DOHH2 (cell line): ENCODE measurements at regions not wholly inside any gene's neighbourhood (a gene's known extent, or its start where the extent isn't known, plus 50 kb on each side); places are given as distances from the start of the nearest gene placed in this dataset.
"Not testable (repeated sequence)": the region's sequence is repeated elsewhere in the genome, so short reads cannot be mapped to it uniquely, and the experiment has no call there.

Source experiments
- H3F3A ChIP-seq: fragments of 200-600 bp; sonication (generic), shearing (Covaris generic); 2 replicates; pipeline ENCODE4 v1.6.0; 2016; ENCODE audit warnings: antibody characterized with exemption, mild to moderate bottlenecking; ENCODE audit not compliant: control insufficient read depth, insufficient read depth
- H3K27ac ChIP-seq: fragments of 200-600 bp; sonication (generic); 2 replicates; pipeline ENCODE4 v1.5.1; 2014; ENCODE audit warnings: low read depth, mild to moderate bottlenecking, low read length, moderate library complexity
- H3K27me3 ChIP-seq: fragments of 200-600 bp; sonication (generic); 2 replicates; pipeline ENCODE4 v1.6.1; 2014; ENCODE audit warnings: mild to moderate bottlenecking, low read length, mixed read lengths; ENCODE audit not compliant: control insufficient read depth
- H3K36me3 ChIP-seq: fragments of 200-600 bp; sonication (generic); 2 replicates; pipeline ENCODE4 v1.6.1; 2014; ENCODE audit warnings: mild to moderate bottlenecking, low read length, moderate library complexity, mixed read lengths; ENCODE audit not compliant: control insufficient read depth
- H3K4me1 ChIP-seq: fragments of 200-600 bp; sonication (generic); 2 replicates; pipeline ENCODE4 v1.6.1; 2014; ENCODE audit warnings: mild to moderate bottlenecking, low read length, mixed read lengths; ENCODE audit not compliant: control insufficient read depth
- H3K4me2 ChIP-seq: fragments of 200-600 bp; sonication (generic); 2 replicates; pipeline ENCODE4 v1.6.0; 2014; ENCODE audit warnings: mild to moderate bottlenecking, low read length, moderate library complexity
- H3K4me3 ChIP-seq: fragments of 200-600 bp; sonication (generic); 2 replicates; pipeline ENCODE4 v1.5.1; 2014; ENCODE audit warnings: mild to moderate bottlenecking, low read length, mixed read lengths
- H3K79me2 ChIP-seq: fragments of 200-600 bp; sonication (generic); 2 replicates; pipeline ENCODE4 v1.6.1; 2014; ENCODE audit warnings: mild to moderate bottlenecking, low read length, mixed read lengths; ENCODE audit not compliant: control insufficient read depth
- H3K9me2 ChIP-seq: fragments of 200-600 bp; sonication (generic); replicated peaks from 2 replicates; pipeline ENCODE4 v1.6.1; 2014; ENCODE audit warnings: mild to moderate bottlenecking, low read length, mixed read lengths; ENCODE audit not compliant: control insufficient read depth
- H3K9me3 ChIP-seq: fragments of 200-600 bp; sonication (generic); 2 replicates; pipeline ENCODE4 v1.6.1; 2014; ENCODE audit warnings: antibody characterized with exemption, low read length, mixed read lengths; ENCODE audit not compliant: control insufficient read depth, insufficient read depth
- H4K20me1 ChIP-seq: fragments of 200-600 bp; sonication (generic); 2 replicates; pipeline ENCODE4 v1.6.0; 2014; ENCODE audit warnings: low read depth, mild to moderate bottlenecking, antibody characterized with exemption, low read length, moderate library complexity; ENCODE audit not compliant: control insufficient read depth, insufficient read depth
- EZH2phosphoT487 ChIP-seq: fragments of 200-600 bp; sonication (generic); IDR thresholded peaks from 2 replicates; pipeline ENCODE4 v1.6.1; 2017; ENCODE audit warnings: borderline replicate concordance, mild to moderate bottlenecking, antibody characterized with exemption, low read length, moderate library complexity, mixed read lengths
- TF ChIP-seq, protein P1 (sequence below): fragments of 200-600 bp; sonication (generic); IDR thresholded peaks from one replicate; pipeline ENCODE4 v1.5.1; 2014; ENCODE audit warnings: antibody characterized with exemption, mild to moderate bottlenecking, low read depth, low read length; ENCODE audit not compliant: poor library complexity, severe bottlenecking

- no peaks in the 10 kb centered on the region for H4K20me1 ChIP-seq
- H3K27ac ChIP-seq, result no peak overlapping the region
- no peaks in the 10 kb centered on the region for H3K79me2 ChIP-seq
- H3K4me3 ChIP-seq, result no peak overlapping the region
- TF ChIP-seq EZH2phosphoT487, result no peak
- TF ChIP-seq, protein P1, sequence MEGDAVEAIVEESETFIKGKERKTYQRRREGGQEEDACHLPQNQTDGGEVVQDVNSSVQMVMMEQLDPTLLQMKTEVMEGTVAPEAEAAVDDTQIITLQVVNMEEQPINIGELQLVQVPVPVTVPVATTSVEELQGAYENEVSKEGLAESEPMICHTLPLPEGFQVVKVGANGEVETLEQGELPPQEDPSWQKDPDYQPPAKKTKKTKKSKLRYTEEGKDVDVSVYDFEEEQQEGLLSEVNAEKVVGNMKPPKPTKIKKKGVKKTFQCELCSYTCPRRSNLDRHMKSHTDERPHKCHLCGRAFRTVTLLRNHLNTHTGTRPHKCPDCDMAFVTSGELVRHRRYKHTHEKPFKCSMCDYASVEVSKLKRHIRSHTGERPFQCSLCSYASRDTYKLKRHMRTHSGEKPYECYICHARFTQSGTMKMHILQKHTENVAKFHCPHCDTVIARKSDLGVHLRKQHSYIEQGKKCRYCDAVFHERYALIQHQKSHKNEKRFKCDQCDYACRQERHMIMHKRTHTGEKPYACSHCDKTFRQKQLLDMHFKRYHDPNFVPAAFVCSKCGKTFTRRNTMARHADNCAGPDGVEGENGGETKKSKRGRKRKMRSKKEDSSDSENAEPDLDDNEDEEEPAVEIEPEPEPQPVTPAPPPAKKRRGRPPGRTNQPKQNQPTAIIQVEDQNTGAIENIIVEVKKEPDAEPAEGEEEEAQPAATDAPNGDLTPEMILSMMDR, result no peak
- H3K36me3 ChIP-seq, result no peaks in the 10 kb centered on the region
- H3K9me2 ChIP-seq, result no peaks in the 10 kb centered on the region
- peaks cover 22% of the 10 kb centered on the region; the same call in 1 of the 2 replicates for H3K9me3 ChIP-seq
- no peaks in the 10 kb centered on the region for H3K4me1 ChIP-seq
- H3K4me2 ChIP-seq, result no peak overlapping the region
- H3K27me3 ChIP-seq, result no peaks in the 10 kb centered on the region
- no peaks in the 10 kb centered on the region for H3F3A ChIP-seq
These were observed 891.9 kb upstream of the ZNF722 start for GRCh38 chr7:63106506-63107388.

DNA sequence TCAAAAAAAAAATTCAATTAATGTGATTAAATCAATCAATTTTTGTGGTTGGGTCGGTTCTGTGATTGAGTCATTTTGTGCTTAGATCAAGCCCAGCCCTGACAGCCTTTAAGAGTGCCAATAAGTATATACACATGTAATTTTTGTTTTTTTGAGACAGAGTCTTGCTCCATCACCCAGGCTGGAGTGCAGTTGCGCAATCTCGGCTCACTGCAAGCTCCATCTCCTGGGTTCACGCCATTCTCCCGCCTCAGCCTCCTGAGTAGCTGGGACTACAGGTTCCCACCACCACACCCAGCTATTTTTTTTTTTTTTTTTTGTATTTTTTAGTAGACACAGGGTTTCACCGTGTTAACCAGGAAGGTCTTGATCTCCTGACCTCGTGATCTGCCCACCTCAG lies 887.1 kb upstream of the ZNF722 start:
- not testable (repeated sequence) for H3K27me3 ChIP-seq, H3F3A ChIP-seq, H3K27ac ChIP-seq, H3K4me3 ChIP-seq, H3K9me2 ChIP-seq, H3K4me1 ChIP-seq, H3K36me3 ChIP-seq, H3K79me2 ChIP-seq, H3K4me2 ChIP-seq, H4K20me1 ChIP-seq
- H3K9me3 ChIP-seq, result peaks cover 33% of the 10 kb centered on the region; the same call in 1 of the 2 replicates

DNA sequence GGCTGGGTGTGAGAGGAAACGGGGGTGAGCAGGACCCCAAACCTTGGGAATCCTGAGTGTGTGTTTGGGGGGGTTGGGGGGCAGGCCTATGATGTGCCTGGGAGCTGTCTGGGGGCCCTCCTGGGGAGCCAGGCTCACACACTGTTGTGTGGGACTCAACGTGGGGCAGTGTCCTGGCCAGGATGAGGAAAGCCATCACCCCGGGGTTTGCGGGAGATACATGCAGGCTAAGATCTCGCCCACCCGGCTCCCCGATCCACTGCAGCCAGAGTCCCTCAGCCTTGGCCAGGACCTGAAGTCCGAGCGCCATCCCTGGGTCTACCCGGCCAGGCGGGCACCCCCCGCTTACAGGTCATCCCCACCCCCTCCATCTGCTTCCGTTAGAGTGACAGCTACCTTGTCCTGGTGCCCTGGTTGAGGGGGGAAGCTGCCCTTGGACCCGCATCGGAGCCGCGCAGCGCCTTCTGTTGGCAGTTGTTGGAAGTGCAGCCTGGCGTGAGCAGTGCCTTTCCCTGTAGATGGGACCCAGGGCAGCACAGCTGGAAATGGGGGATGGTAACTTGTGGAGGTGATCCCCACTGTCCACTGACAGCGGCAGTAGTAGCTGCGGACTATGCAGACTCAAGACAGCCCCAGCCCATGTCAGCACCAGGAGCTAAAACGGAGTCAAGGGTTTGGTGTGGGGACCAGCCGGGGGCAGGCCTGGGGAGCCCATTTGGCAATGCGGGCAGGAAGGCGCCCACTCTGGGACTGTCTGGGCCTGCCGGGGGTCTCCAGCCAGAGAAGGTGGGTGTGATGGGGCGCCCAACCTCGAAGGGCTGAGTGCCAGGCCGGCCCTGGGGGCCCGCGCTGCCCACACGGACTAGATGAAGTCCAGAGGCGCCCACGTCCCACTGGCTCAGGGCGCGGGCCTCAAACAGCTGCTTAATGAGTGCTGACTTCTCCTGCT lies 885.6 kb upstream of the ZNF722 start:
- Histone ChIP-seq H4K20me1 (no peaks in the 10 kb centered on the region), H3K4me2 (no peak overlapping the region), H3K36me3 (no peaks in the 10 kb centered on the region), H3K79me2 (no peaks in the 10 kb centered on the region), H3K9me3 (peaks cover 22% of the 10 kb centered on the region; the same call in 1 of the 2 replicates), H3K27me3 (no peaks in the 10 kb centered on the region), H3K4me1 (no peaks in the 10 kb centered on the region), H3K9me2 (no peaks in the 10 kb centered on the region), H3F3A (no peaks in the 10 kb centered on the region), H3K4me3 (no peak overlapping the region), H3K27ac (no peak overlapping the region)
- no peak for TF ChIP-seq EZH2phosphoT487
- TF ChIP-seq, protein P1, result peak; percentile 8
